HG02981 (cell line): ENCODE measurements at regions not wholly inside any gene's neighbourhood (a gene's known extent, or its start where the extent isn't known, plus 50 kb on each side); places are given as distances from the start of the nearest gene placed in this dataset.
"Not testable (repeated sequence)": the region's sequence is repeated elsewhere in the genome, so short reads cannot be mapped to it uniquely, and the experiment has no call there.

Experiments used
- ATAC-seq: cut with Tn5 transposase; IDR thresholded peaks from one replicate; pipeline ENCODE4 v1.9.1; 2021; ENCODE audit warnings: mild to moderate bottlenecking, moderate library complexity; ENCODE audit not compliant: unreplicated experiment

DNA sequence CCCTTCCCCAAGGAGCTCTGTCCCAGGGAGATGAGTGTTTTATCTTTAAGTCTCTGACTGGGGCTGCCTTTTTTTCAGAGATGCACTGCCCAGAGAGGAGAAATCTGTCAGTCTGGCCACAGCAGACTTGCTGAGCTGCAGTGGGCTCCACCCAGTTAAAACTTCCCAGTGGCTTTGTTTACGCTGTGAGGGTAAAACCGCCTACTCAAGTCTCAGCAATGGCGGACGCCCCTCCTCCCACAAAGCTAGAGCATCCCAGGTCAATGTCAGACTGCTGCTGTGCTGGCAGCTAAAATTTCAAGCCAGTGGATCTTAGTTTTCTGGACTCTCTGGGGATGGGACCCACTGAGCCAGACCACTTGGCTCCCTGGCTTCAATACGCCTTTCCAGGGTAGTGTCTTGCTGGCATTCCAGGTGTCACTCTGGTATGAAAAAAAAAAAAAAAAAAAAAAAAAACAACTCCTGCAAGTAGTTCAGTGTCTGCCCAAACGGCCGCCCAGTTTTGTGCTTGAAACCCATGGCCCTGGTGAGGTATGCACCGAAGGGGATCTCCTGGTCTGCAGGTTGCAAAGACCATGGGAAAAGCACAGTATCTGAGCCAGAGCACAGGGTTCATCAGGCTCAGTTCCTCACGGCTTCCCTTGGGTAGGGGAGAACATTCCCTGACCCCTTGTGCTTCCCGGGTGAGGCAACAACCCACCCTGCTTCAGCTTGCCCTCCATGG, 1616.1 kb upstream of the ADGRL3 start:
- no peak for ATAC-seq

DNA sequence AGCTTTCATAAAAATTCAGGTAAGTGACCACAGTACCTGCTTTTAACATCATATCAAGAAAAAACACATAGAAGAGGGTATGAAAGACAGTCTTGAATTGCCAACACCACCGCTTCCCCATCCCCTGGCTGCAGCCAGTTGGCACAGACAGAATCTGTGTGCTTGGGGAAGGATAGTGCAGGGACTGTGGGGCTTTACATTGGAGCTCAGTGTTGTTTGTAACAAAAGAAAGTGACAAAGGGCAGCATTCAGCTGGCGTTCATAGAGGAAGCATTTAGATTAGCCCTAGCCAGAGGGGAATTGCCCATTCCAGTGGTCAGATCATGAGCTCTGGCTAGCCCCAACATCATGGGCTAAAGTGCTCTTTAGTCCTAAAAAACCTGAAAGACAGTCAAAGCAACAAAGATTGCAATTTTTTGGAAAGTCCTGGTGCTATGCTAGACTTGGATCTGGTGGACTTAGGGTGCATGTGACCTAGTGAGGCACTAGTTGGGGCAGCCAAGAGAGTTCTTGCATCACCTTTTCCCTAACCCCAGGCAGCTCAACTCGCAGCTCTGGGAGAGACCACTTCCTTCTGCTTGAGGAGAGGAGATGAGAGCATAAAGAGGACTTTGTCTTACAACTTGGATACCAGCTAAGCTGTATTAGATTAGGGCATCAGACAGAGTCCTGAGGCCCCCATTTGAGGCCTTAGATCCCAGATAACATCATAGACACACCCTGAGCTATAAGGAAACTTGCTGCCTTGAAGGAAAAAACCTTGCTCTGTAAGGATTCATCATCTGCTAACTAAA, 1602.4 kb upstream of the ADGRL3 start:
- no peak for ATAC-seq

DNA sequence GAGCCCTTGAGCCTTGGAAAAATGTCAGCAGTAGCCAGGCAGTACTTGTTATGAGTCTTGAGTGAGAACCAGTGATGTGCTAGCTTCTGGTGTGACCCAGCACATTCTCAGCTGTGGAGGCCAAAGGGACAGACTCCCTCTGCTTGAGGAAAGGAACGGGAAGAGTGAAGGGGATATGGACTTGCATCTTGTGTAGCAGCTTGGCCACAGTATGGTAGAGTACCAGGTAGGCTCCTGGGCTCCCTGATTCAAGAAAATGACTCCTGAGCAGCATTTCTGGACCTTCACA, 1601.9 kb upstream of the ADGRL3 start:
- ATAC-seq, result no peak

DNA sequence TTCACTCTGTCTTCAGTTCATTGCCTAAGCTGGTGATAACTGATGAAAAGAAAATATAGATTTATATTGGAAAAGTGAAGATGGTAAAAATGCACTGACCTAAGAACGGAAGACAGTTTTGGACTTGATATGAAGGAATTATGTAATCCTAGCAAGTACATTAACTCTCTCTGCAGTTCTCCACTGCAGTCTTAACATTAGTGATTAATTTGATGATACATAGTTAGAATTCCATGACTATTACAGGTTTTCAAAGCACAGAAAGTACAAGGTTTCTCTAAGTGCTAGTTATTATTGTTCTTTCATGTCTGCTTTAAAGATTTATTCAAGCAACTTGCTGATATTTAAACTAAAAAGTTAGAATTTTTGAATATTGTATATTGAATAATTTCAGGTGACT, 1591.7 kb upstream of the ADGRL3 start:
- ATAC-seq, result no peak

DNA sequence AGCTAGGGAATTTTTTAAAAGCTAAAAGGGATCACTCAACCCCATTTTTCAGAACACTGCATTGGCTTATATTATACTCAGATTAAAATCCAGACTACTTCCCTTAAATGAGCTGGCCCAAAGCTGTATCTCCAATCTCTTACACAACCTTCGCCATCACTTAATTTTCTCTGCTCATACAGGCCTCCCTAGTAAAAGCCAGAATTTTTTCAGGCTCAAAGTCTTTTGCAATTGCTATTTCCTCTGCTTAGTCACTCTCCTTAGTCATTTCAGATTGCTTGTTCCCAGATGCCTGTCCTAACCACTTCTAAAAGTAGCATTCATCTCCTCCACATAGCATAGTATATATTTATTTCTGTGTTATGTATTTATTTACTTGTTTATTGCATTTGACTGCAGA, 1587.9 kb upstream of the ADGRL3 start:
- ATAC-seq, result no peak

DNA sequence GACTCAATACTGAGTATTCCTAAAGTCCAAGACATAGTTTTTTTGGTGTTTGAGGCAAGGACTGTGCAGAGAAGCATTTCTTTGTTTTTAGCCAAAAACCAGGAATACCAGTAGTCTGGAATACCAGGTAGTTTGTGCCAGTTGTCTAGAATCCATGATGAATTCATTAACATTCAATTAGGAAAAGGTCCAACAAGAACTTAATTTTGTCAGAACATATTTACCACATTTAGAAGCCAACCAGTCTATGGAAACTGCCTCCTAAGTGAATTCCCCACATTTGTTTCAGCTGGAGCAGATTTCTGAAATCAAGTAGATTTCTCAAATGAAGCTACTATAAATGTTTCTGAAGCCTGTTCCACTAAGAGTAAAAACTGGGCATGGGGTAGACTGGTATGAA, 1584.8 kb upstream of the ADGRL3 start:
- no peak for ATAC-seq

DNA sequence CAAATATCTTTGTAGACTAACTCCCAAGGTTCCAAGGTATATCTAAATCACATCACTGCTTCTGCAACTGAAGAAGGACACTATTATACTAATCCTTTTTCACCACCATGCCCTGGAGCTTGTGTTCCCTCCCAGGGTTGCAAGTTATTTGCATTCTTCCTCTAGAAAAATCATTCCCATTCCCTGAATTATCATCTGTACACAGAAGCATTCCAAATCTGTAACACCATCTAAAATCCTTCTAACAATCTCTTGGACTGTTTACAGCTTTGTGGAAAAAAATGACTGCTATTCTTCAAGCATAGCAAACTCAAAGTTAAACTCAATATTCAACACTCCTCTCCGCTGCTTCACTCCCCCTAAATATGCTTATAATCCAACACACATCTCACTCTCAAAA, 1570.8 kb upstream of the ADGRL3 start:
- no peak for ATAC-seq

DNA sequence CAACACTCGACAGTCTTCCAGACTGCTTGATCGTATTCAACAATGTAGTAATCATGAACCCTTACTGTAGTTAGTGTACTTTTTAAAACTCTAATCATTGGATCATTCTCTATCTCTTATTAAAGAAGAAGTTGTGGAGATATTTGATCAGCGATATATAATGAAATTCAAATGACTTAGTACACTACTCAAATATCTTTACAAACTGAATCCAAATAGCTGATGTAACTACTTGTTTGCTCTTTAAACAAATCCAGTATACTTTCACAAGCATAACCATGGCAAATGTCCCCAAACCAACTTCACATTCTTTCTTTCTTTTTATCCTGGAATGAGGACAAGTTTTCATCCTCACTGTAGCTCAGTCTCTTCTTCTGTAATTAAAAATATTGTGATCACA, 1569.9 kb upstream of the ADGRL3 start:
- no peak for ATAC-seq

DNA sequence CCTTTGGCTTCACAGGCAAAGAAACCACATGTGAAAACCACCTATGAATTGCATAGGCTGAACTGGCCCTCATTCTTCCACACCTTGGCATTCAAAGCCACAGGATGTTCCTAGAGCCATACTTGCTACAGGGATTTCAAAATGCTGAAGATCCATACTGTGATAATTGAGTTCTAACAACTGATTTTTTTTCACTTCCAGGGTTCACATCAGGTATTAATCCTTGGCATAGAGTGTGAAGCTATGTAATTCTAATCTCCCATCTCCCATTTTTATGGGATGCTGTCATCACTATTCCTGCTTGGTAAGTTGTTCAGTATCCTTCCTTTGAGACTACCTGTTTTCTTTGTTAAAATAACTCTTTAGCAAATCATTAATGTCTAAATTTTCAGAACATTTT, 1569.2 kb upstream of the ADGRL3 start:
- ATAC-seq, result no peak

DNA sequence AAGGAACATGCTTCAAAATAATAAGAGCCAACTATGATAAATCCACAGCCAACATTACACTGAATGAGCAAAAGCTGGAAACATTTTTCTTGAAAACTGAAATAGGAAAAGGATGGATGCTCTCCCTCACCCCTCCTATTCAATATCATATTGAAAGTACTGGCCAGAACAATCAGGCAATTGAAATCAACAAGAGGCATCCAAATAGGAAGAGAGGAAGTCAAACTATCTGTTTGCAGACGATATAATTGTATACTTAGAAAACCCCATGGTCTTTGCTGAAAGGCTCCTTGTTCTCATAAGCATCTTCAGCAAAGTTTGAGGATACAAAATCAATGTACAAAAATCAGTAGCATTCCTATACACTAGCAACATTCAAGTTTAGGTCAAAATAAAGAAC, 1562.5 kb upstream of the ADGRL3 start:
- no peak for ATAC-seq

DNA sequence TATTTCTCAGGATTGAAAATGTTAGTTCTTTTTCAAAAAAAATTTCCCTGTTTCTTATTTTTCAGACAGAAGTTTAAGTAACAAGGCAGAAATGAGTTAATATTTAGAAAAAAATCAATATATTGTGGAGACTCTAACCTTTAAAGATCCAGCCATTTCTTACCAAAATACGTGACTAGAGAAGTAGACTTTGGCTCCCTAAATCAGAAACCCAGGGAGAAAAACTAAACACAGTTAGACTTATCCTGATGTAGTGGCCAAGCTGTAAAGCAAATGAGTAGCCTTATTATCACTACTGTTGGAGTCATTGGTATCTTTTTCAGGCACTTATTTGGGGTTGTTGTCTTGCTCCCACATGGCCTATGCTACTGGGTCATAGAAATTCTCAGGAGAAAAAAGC, 1556.4 kb upstream of the ADGRL3 start:
- no peak for ATAC-seq

DNA sequence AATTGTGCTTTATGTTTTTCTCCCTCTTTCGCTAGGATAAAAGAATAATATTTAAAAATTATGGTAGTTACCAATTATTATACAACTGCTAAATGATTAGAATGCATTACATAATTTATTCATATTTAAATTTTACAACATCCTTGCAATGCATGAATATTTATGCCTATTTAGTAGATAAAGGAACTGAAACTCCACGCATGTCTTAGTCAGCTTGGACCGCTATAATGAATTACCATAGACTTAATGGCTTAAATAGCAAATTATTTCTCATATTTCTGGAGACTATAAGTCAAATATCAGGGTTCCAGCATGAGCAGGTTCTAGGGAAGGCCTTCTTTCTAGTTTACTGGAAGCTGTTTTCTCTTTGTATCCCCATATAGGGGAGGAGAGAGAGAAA, 1555.4 kb upstream of the ADGRL3 start:
- no peak for ATAC-seq

DNA sequence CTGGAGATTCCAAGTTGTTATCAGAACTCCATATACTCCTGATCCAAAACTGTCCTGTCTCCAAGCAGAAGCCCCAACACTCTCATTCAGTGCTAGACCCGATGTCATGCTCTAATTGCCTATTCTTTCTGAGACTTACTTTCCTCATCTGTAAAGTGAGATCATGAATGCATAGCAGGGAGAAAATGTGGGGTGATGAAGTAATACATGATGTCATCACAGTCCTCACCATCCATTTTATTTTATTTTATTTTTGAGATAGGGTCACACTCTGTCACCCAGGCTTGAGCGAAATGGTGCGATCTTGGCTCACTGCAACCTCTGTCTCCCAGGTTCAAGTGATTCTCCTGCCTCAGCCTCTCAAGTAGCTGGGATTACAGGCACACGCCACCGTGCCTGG, 1554.0 kb upstream of the ADGRL3 start:
- ATAC-seq, result no peak

DNA sequence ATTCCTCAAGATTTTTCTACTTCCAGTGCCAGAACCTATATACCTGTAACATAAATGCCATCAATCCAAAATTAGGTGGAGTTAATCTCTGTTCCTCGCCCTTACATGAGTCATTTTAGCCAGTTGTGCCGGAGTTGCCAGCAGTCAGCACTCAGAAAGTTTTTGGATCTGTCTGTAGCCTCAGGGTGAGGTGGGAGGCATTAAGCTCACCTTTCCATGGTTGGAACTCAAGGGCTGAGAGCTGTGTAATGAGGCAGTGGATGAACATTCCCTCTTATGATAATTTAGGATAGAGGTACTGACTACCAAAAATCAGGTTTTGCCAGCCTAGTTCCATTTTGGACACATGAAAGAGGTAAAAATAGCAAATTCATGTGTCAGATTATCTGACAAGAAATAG, 1553.1 kb upstream of the ADGRL3 start:
- ATAC-seq, result no peak

DNA sequence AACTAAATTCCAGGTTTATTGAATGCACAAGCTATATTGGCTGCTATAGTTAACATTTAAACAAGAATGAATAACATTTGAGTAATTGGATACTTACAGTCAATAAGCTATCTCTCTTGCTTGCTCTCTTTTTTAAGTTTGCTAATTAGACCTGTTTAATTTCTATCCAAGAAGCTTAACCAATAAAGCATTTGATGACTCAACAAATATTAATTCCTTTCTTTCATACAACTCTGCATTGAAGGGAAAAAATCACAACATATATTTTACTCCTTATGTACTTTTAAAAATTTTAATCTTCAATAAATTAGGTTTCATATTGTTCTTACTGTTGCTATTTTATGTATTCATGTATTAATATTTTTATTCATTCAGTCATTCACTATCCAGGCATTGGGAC, 1552.6 kb upstream of the ADGRL3 start:
- no peak for ATAC-seq

DNA sequence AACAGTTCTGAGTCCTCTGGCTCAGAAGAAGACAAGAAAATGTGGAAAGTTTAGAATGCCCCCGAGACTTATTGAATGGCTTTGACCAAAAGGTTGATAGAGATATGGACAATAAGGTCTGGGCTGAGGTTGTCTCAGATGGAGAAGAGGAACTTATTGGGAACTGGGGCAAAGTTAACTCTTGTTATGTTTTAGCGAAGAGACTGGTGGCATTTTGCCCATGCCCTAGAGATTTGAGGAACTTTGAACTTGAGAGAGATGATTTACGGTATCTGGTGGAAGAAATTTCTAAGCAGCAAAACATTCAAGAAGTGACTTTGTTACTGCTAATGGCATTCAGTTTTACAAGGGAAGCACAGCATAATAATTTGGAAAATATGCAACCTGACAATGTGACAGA, 1549.3 kb upstream of the ADGRL3 start:
- no peak for ATAC-seq

DNA sequence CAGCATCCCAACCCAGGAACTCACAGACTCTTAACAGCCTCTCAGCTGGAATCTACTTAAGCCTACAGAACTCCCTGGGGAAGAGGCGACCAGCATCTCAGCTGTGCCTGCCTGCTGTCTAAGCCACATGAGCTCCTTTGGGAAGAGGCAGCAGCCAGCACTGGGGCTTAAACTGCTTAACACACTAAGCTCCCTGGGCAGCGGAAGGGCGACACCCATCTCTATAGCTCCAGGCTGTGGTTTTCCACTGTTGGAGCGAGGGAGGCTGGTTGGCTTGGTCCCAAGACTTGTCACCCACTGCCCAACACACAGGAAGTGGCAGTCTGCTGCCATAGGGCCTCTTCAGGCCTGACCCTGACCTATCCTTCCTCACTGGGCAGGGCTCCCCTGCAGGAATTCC, 1544.1 kb upstream of the ADGRL3 start:
- ATAC-seq, result no peak

DNA sequence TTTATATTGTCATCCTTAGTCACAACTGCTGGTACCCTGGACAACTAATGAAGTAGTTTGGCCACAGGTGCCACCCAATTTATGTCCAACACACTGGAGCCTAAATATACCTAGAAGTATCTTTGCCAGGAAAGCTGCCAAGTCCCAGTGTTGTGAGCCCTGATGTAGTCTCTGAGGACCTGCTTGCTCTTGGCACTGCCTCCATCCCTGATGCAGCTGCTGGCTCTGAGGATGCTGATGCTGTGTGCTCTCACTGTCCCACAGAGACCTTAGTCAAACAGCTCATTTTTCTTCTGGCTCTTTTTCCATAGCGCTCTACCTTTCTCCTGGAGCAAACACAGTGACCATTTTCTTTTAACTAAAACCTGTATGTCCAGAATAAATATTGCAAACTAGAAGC, 1535.4 kb upstream of the ADGRL3 start:
- ATAC-seq, result no peak

DNA sequence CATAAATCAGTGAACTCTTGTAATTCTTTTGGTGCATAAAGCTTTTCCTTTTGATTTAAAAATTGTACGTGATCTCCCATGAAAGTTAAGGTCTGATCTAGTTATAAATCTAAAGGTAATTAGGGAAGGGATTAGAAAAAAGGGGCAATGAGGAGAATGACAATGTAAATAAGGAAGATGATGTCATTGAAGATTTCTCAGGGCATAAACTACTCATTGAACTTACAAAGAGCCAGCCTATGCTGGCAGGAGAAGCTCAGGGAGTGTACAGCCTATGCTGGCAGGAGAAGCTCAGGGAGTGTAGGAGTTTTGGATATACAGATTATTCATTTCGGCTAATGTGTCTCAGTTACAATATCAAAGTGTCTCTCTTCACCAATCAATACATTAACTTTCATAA, 1533.5 kb upstream of the ADGRL3 start:
- no peak for ATAC-seq

DNA sequence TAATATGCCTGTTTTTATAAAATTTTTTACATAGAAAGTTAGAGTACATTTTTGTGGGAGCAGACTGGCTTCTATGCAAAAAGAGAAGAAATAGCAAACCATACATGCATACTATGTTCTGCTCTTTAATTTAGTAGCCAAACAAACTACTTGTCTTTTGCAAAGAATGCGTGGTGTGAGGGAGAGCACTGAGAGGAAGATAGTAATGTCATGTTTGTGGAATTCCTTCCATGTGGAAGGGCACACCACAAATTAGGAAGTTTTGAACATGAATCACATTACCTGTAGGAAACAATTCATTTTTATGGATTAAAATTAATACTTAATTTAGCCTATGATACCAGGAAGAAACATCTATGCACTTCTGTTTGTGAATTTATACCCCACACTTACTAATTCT, 1529.1 kb upstream of the ADGRL3 start:
- ATAC-seq, result no peak

DNA sequence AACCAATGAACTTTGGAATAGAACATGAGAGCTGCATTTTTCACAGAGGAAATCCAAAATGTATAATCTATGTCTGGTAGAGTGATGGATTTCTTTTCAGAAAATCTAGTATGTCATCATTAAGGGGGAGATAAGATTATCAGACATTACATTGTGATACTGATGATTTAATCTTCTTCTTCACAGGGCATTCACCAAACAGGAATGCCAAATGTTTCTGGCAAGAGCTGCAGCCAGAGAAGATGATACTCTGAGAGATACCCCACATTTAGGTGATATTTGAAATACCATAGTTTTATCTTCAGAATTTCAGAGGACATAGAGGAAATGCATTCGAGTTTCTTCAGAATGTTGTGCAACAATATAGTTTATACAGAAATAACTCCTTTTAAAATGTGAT, 1523.7 kb upstream of the ADGRL3 start:
- no peak for ATAC-seq

DNA sequence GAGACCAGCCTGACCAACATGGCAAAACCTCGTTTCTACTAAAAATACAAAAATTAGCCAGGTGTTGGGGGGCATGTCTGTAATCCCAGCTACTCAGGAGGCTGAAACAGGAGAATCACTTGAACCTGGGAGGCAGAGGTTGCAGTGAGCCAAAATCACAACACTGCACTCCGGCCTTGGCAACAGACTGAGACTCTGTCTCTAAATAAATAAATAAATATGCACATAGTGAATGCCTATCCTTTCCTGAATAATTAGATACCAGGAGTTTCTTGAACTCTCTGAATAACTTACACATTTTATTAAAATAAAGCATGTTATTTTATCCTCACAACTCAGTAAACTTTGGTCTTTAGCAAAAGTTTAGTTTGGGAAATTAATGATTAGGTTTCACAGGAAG, 1523.1 kb upstream of the ADGRL3 start:
- not testable (repeated sequence) for ATAC-seq

DNA sequence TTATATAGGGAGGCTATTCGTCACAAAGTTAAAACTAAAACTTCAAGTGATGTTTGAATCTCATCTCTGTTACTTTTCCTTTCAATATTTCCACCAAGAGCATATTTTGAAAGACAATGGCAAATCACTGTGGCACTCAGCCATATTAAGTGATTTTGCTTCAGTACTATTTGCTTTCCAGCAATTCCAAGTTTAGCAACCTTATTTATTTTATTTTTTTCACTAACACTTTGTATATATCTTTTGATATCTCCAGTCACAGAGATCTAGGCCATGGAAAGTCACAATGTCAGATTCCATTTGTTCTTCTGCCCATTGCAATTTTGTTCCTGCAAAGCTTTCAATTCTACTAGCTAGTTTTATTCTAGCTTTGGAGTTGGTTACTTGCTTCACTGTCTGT, 1514.5 kb upstream of the ADGRL3 start:
- no peak for ATAC-seq
